GM23248 (cell line): ENCODE measurements at regions not wholly inside any gene's neighbourhood (a gene's known extent, or its start where the extent isn't known, plus 50 kb on each side); places are given as distances from the start of the nearest gene placed in this dataset.

Source experiments
- EZH2 ChIP-seq: fragments of 200-600 bp; sonication (generic); IDR thresholded peaks from 2 replicates; pipeline ENCODE4 v1.6.1; 2018; ENCODE audit warnings: antibody characterized with exemption, mild to moderate bottlenecking; ENCODE audit not compliant: insufficient read depth, poor library complexity, severe bottlenecking
- EZH2phosphoT487 ChIP-seq: fragments of 200-600 bp; sonication (generic); IDR thresholded peaks from 2 replicates; pipeline ENCODE4 v1.6.1; 2018; ENCODE audit warnings: antibody characterized with exemption, moderate library complexity, mild to moderate bottlenecking, low read depth; ENCODE audit not compliant: insufficient read depth

- TF ChIP-seq EZH2phosphoT487: no peak
- TF ChIP-seq EZH2: no peak
These were observed 289.1 kb downstream of the PCDH19 start for GRCh38 chrX:100120956-100121355.
